GM21786 (cell line): ENCODE measurements at regions not wholly inside any gene's neighbourhood (a gene's known extent, or its start where the extent isn't known, plus 50 kb on each side); places are given as distances from the start of the nearest gene placed in this dataset.

Experiments
- ATAC-seq: cut with Tn5 transposase; IDR thresholded peaks from one replicate; pipeline ENCODE4 v1.9.1; 2021; ENCODE audit not compliant: unreplicated experiment

DNA sequence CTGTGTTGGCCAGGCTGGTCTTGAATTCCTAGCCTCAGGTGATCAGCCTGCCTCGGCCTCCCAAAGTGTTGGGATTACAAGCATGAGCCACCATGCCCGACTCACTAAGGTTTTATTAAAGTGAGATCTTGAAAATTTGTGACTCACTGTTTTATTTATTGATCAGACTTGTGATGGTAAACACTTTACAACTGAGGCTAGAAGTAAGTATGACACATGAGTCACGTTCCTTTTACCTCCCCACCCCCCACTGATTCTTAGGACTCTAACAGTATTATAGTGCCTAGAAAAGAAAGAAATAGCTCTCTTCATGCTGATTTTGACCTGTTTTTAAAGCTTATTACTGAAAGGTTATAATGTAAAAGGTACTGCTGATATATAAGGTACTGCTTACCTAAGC is 160.6 kb downstream of the TANC2 start:
- ATAC-seq, result no peak

DNA sequence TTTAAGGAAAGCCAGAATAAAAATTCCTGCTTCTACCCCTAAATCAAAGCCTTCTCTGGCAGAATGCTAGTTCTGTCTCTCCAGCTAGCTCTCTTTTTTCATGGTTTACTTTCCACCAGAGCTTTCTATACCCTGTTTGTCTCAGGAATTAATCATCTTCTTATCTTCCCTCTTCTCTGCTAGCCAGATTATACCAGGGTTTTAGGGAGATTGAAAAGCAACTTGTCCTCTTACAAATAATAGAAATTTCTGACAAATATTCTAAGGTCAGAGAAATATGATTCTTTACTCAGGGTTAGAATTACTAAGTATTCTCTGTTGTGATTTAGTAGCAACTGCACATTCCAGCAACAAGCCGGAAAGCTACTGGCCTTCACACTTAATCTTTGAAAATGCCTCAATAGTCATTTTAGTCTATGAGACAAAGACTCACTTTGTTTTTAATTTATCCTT is 166.4 kb downstream of the TANC2 start:
- no peak for ATAC-seq

DNA sequence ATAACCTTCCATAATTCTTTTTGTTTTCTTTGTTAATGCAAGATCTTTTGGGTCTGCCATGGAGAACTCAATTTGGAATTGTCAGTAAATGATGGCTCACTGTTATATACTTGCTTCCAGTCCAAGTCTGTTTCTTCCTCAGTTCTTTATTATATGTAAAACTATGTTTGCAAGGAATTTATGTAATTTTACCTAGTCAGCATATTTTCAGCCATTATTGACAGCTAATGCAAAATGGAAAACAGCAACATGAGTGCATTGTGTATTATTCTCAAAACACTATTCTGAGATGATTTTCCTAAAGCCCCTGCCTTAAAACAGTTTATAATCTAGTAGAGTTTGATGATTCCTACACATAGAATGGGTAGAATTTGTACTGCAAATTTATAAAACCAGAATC is 167.5 kb downstream of the TANC2 start:
- no peak for ATAC-seq

DNA sequence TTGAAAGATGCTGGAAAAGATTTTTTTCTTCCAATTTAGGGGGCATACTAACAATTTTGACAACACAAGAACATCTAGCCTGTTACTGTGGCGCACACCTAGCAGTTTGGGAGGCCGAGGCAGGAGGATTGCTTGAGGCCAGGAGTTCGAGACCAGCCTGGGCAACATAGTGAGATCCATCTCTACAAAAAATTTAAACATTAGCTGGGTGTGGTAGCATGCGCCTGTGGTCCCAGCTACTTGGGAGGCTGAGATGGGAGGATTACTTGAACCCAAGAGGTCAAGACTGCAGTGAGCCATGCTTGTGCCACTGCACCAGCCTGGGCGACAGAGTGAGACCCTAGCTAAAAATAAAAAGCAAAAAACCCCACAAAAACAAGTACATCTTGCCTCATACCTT is 168.8 kb downstream of the TANC2 start:
- ATAC-seq, result no peak

DNA sequence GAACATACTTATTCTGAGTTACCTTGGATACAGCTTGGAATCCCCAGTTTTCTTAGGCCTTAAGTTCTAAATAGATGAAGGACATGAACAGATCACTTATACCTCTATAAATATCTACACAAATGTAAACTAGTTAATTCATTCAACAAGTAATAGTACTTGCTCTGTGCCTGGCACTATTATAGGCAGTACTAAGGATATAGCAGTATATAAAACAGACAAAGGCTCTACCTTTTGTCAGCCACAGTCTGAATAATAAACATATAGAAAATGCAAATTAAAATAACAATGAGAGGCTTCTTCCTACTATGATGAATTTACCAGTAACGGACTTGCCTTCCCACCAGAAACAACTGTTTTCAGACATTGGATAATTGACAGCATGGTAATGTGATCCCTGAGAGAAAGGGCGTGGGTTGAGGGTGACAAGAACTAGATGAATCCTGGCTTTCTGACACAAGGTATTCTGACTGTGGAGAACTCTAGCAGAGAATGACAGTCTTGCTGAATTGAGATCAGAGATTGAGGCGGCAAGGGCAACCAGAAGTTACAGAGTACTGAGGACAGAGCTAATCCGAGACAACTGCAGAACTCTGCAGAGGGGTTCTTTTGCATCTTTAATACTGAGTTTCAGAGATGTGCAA is 170.5 kb downstream of the TANC2 start:
- ATAC-seq, result no peak

DNA sequence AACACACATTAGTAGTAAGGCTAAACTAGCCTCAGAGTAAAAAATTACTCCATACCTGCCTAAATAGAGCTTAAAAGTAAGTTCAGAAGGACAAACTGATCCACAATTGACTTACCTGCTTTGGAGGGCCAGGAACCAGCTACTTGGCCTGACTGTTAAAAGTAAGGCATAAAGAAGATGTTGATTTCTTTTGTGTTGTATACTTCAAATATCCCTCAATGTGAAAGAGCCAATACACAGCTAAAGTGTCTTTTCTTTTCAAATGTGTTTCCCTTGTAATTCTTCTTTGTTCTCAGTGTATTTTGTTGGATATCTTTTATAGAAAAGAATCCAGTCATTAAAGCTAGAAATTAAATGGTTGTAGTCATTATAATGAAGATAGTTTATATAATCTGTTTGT is 171.1 kb downstream of the TANC2 start:
- ATAC-seq, result no peak

DNA sequence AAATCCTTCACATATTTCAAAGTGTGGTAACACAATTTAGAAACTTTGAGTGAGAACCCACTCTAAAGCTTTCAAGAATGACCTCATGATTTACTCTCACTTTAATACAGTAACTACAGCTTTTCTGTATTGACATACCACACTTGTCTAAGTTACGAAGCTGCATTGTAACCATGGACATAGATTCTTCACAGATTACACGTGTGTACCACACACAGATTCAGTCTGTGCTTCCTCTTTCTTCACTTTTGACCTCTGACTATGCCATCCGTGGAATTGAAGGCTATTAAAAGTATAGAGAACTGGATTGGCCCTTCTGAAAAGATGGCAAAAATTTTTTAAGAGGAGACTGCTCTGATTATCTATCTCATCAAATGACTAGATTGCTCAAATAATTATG is 172.7 kb downstream of the TANC2 start:
- no peak for ATAC-seq

DNA sequence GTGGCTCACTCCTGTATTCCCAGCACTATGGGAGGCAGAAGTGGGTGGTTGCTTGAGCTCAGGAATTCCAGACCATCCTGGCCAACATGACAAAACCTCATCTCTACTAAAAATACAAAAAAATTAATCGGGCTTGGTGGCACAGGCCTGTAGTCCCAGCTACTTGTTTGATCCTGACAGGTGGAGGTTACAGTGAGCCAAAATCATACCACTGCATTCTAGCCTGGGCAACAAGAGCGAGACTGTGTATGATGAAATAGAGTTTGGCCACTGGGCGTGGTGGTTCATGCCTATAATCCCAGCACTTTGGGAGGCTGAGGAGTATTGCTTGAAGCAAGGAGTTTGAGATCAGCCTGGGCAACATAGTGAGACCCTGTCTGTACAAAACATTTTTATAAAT is 173.3 kb downstream of the TANC2 start:
- ATAC-seq, result no peak

DNA sequence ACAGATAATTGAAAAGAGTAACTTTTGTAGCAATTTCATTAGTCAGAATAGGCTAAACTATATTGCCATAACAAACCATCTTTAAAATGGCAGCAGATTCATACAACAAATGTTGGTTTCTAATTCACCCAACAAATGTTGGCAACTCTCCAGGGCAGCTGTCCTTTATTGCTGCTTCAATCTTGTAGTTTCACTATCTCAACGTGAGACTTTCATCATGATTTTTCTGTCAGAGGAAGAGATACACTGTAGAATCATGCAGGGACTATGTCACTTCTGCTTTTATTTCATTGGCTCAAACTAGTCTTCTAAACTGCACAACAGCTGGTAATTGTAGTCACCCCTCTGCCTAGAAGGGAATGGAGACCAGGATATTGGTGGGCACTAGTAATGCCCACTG is 174.2 kb downstream of the TANC2 start:
- peak; percentile 42 for ATAC-seq

DNA sequence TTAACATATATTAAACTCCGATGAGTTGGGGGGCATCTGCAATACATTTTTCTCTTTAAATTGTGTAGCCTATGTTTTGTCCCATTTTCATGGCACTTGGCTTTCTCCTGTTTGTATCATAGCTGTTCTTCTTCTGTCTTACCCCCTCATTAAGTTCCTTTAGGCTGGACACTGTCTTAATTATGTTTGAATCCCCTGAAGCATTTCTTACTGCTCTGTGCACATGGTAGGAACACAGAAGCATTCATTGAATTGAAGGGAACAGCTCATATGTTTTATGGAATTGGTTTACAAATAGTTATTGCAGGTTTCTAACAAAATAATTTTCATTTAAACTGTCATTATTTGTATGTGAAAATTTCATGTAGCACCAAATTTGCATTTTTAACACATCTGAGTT is 176.8 kb downstream of the TANC2 start:
- ATAC-seq, result no peak

DNA sequence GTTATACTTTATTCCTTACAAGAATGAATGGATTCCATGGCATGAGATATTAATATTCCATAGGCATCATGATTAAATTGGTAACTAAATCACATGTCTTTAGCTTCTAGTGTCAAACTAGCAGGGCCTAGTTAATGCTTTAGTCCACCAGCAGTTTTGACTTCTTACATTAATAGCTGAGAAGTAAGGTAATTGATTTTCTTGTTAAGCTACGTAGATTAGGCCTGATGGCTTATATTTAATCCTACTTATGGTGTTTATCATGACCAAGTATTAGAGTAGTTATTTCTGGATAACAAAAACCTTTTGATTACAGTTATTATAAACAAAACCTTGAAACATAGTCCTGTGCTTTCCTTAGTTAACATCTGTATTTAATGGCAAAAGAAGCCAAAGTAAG is 184.5 kb downstream of the TANC2 start:
- no peak for ATAC-seq

DNA sequence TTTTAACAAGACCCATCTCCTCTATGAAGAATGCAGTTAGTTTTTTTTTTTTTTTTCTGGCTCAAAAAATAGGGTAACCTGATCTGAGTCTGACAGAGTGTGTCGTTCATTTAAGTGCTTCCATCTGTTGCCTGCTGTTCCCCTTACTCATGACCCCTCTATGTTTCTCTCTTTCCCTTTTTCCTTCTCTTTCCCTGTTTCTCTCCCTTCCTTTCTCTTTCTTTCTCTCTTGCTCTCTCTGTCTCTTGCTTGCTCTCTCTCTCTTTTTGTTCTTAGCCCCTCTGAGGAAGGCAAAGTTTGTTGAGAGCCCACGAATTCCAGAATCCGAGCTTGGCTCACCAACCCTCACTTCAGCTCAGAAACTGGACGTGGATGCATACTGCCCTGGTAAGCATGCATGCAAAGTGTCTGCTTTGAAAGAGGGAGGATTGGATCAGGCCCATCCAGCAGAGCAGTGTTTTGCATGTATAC is 185.0 kb downstream of the TANC2 start:
- ATAC-seq, result no peak

DNA sequence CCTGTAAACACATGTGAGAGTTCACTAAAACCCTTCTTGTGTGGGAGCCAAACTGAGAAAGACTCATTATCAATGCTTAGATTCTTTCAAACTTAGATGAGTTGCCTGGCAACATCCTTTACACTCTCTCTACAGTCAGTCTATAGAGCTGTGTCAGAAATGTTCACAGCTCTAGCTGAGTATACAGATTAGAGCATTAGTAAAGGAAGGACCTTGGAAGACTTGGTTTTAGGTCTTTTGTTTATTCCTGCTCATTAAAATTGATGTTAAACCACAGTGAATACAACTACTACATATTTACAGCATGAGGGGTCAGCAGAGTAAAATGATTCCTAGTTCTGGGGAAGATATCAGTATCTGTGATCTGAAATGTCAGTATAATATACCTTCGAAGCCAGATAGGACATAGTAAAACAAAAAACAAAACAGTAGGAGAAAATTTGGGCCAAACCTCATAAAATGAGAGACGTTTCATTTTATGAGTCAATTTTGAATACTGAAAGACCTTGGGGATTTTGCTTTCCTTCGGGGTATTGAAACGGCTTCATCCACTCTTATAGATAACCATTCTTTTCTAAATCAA is 186.0 kb downstream of the TANC2 start:
- ATAC-seq, result no peak

DNA sequence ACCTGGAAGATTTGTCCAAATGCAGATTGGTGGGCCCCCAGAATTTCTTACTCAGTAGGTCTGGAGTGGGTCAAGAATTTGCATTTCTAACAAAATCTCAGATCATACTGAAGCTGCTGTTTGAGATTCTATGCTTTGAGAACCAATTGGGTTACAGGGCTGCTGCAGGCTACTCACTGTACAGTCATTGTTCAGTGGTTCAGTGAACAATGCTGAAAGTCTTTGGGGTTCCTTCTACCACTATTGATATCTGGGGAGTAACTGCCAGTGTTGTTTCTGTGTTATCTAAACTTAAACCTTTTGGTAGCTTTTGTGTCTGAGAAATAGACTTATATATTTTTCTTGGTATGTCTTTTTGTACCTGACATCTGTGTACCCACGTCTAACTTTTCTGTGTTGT is 187.5 kb downstream of the TANC2 start:
- ATAC-seq, result no peak

DNA sequence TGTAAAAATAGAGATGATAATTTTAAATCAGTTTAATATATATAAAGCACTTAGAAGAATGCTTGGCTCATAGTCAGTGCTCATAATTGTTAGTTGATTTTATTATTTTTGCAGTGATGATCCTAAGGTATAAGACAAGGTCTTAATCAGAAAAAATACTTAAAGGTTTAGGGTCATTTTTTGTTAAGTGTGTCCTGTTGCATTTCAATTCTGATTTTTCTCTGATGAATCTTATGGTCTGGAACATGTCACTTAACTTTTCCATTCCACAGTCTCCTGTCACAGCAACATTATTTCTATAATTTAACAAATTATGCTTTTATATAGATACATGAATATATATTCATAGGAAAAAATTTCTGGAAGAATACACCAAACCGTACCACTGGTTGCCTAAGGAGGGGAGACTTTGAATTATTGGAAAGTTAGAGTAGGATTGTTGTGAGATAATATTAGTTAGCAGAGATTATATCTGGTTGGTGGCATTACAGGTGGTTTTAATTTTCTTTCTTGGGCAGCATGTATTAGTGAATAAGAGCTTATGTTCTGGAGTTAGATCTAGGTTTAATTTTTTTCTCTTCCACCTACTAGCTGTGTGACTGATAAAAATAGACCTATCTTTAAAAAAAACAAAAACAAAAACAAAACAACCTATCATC is 188.7 kb downstream of the TANC2 start:
- no peak for ATAC-seq

DNA sequence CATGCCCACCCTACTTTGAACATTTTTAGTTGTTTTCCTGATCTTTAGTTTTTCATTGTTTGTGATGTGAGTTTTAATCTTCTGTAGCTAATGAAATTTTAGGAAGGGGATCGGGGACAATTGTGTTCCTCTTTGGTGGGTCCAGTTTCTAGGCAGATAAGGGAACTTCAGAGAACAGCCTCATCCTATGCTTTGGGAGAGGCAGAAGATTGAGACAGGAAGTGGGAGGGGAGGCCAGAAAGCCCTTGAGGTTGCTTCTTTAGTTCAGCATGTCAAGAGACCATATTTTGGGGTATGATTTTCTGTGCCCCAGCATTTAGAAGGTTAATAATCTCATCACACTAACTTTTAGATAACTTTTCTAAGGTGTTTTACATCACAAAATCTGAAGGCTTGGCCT is 191.0 kb downstream of the TANC2 start:
- no peak for ATAC-seq

DNA sequence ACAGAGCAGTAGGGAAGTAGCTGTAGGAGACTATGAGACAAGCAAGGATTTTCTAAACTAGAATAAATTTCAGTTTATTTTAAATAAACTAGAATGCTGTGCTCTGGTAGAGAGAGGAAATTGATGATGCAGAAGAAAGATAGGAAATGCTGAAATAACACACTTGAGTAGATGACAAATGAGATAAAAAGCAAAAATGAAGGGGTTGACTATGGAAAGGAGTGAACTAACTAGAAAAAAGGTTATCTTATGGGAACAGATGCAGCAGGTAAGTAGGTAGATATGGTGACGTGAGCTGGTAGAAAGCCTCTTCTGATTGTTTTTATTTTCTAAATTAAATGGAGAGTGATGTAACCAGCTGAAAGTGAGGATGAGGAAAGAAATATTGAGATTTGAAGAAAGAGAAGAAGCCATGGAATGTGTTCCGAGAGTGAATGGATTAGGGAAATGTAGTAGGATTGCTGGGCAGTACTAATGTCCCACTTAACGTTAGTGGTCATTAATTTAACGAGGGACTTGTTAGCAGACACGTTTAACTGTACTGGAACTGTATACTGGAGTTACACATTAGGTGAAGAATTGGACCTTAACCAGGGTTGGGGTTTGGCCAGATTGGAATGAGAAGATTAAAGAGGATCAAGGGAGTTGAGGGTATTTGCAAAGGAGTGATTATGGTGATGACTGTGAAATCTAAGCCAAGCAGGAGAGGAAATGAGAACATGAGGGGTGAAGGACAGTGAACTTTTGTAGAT is 196.5 kb downstream of the TANC2 start:
- no peak for ATAC-seq

DNA sequence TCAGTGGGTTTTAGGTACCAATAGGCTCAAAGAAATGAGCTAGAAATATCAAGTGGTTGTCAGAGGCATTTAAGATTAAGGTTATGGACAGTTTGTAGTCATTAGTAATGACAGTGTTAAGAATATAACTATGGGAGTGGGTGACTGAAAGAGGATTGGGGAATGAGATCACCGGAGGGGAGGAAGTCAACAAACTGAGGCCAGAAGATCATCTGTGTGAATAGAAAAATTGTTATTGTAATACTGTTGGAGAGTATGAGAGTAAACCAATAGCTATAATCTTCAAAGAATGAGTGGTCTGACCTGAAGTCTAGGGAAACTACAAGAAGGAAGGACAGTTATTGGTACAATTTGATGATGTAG is 197.1 kb downstream of the TANC2 start:
- ATAC-seq, result no peak

DNA sequence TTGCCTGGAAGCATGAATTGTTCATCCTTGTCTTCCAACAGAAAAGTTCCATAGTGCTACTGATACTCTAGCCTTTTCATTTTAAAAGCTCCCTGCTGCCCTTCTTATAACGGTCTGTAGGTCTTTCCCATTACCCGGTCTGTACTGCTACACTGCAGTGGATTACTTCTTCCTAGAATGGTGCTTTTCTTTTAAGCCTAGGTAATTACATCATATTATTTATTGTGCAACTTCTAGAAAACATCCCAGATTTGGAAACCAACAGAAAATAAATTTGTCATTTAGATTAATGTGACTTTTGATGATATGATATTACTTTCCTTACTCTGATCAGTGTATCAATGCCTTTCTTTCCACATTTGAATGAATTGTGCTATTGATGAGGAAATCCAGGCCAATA is 199.4 kb downstream of the TANC2 start:
- ATAC-seq, result no peak

DNA sequence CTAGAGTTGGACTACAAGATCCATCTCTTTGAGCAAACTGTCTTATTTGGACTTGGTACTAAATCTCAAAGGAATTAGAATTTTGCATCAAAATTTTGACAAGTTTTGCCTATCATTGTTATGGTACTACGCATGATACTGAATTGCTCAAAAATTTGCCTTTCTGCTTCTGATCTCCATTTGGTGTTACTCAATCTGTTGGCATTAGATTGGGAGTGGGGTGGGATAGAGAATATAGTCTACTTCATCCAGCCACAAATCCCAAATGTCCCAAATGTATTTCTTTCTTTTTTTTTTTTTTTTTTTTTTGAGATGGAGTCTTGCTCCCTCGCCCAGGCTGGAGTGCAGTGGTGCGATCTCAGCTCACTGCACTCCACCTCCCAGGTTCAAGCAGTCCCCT is 204.8 kb downstream of the TANC2 start:
- ATAC-seq, result no peak

DNA sequence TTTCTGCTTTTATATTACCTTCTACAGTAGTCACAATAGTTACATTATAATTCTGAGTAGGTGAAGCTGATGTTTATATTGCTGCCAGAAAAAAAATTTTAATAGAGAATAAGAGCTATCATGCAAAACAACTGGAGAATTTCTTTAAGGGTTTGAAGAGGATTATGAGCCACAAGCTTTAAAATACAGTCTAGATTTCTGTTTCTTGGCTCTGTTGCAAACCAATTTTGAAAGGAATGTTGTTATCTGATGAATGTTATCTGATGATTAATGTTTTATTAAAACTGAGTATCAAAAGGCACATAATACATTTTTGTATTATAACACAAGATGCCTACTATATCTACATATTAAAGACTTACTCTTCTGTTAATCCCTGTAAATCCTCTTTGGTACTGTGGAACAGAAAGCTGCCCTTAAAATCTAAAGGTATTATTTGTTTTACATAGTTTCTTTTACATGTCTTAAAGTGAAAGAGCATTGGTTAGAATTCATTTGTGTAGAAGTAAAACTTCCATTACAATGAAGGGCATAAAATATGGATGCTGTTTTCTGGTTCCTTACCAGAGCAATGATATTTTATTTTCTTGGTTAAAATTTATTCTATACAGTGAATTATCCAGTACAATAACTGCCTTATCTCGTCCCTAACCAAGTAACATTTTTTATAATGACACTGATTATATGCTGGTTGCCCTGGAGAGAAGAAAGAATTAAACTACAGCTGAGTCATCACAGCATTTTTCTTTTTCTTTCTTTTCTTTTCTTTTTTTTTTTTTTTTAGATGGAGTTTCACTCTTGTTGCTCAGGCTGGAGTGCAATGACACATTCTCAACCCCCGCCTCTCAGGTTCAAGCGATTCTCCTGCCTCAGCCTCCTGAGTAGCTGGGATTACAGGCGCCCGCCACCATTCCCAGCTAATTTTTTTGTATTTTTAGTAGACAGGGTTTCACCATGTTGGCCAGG is 205.7 kb downstream of the TANC2 start:
- ATAC-seq, result no peak
